ACC112 (cell line): ENCODE measurements at regions not wholly inside any gene's neighbourhood (a gene's known extent, or its start where the extent isn't known, plus 50 kb on each side); places are given as distances from the start of the nearest gene placed in this dataset.
"Not testable (repeated sequence)": the region's sequence is repeated elsewhere in the genome, so short reads cannot be mapped to it uniquely, and the experiment has no call there.

Experiments used
- H2AFZ ChIP-seq: fragments of 200-600 bp; sonication (generic); one replicate; pipeline ENCODE4 v1.6.0; 2017; ENCODE audit warnings: antibody characterized with exemption, low read length; ENCODE audit not compliant: unreplicated experiment
- H3K27ac ChIP-seq: fragments of 200-600 bp; sonication (generic); 2 replicates; pipeline ENCODE4 v1.5.1; 2014; ENCODE audit warnings: low read depth, mild to moderate bottlenecking, antibody characterized with exemption, low read length, moderate library complexity
- H3K27me3 ChIP-seq: fragments of 200-600 bp; sonication (generic); 2 replicates; pipeline ENCODE4 v1.6.1; 2014; ENCODE audit warnings: mild to moderate bottlenecking, antibody characterized with exemption, low read length, moderate library complexity, mixed read lengths; ENCODE audit not compliant: insufficient read depth
- H3K36me3 ChIP-seq: fragments of 200-600 bp; sonication (generic); 2 replicates; pipeline ENCODE4 v1.6.1; 2016; ENCODE audit warnings: mild to moderate bottlenecking, antibody characterized with exemption, low read length, moderate library complexity, mixed read lengths; ENCODE audit not compliant: insufficient read depth
- H3K4me1 ChIP-seq: fragments of 200-600 bp; sonication (generic); one replicate; pipeline ENCODE4 v1.6.1; 2016; ENCODE audit warnings: low read length, mixed read lengths; ENCODE audit not compliant: insufficient read depth, unreplicated experiment, control insufficient read depth
- H3K4me3 ChIP-seq: fragments of 200-600 bp; sonication (generic); 2 replicates; pipeline ENCODE4 v1.5.1; 2014; ENCODE audit warnings: mild to moderate bottlenecking, low read depth, low read length
- H3K79me2 ChIP-seq: fragments of 200-600 bp; sonication (generic); one replicate; pipeline ENCODE4 v1.6.0; 2016; ENCODE audit warnings: low read length; ENCODE audit not compliant: control insufficient read depth, unreplicated experiment, insufficient read depth

GRCh38 chr14:105942725-105943124 is 416.3 kb downstream of the TMEM121 start:
- H3K27me3 ChIP-seq, H3K27ac ChIP-seq, H3K79me2 ChIP-seq, H3K4me3 ChIP-seq, H2AFZ ChIP-seq, H3K4me1 ChIP-seq, H3K36me3 ChIP-seq: not testable (repeated sequence)

GRCh38 chr14:105943973-105944602 is 417.7 kb downstream of the TMEM121 start:
- no peak overlapping the region for H3K4me3 ChIP-seq
- no peak overlapping the region for H3K27ac ChIP-seq
- no peaks in the 10 kb centered on the region for H3K27me3 ChIP-seq

GRCh38 chr14:105944632-105945610 is 418.5 kb downstream of the TMEM121 start:
- no peaks in the 10 kb centered on the region for H3K27me3 ChIP-seq
- no peak overlapping the region for H3K4me3 ChIP-seq
- no peak overlapping the region for H2AFZ ChIP-seq
- no peak overlapping the region for H3K27ac ChIP-seq
- H3K79me2 ChIP-seq, result no peaks in the 10 kb centered on the region
- no peaks in the 10 kb centered on the region for H3K4me1 ChIP-seq
- H3K36me3 ChIP-seq, result no peaks in the 10 kb centered on the region

More at GRCh38 chr14:105943973-105944602, 417.7 kb downstream of the TMEM121 start:
- Histone ChIP-seq H2AFZ (no peak overlapping the region), H3K4me1 (no peaks in the 10 kb centered on the region), H3K79me2 (no peaks in the 10 kb centered on the region), H3K36me3 (no peaks in the 10 kb centered on the region)

- H3K27ac ChIP-seq, result no peak overlapping the region
- no peak overlapping the region for H3K4me3 ChIP-seq
- H2AFZ ChIP-seq, result no peak overlapping the region
- no peaks in the 10 kb centered on the region for H3K4me1 ChIP-seq
- no peaks in the 10 kb centered on the region for H3K36me3 ChIP-seq
- H3K79me2 ChIP-seq, result no peaks in the 10 kb centered on the region
- no peaks in the 10 kb centered on the region for H3K27me3 ChIP-seq
Measured at GRCh38 chr14:105945896-105946295, 419.5 kb downstream of the TMEM121 start.

GRCh38 chr14:105947599-105947998 is 421.2 kb downstream of the TMEM121 start:
- H3K27me3 ChIP-seq, result no peaks in the 10 kb centered on the region
- H3K79me2 ChIP-seq, result no peaks in the 10 kb centered on the region
- H3K27ac ChIP-seq, result no peak overlapping the region
- H3K4me1 ChIP-seq, result no peaks in the 10 kb centered on the region
- H3K4me3 ChIP-seq, result no peak overlapping the region
- no peaks in the 10 kb centered on the region for H3K36me3 ChIP-seq
- H2AFZ ChIP-seq, result no peak overlapping the region

- H3K4me3 ChIP-seq, H3K79me2 ChIP-seq, H3K27me3 ChIP-seq, H3K27ac ChIP-seq, H3K4me1 ChIP-seq, H3K36me3 ChIP-seq, H2AFZ ChIP-seq: not testable (repeated sequence)
Measured at GRCh38 chr14:105948955-105949354, 422.6 kb downstream of the TMEM121 start.

GRCh38 chr14:105950364-105950892 is 424.0 kb downstream of the TMEM121 start:
- not testable (repeated sequence) for H3K27ac ChIP-seq, H3K79me2 ChIP-seq, H3K27me3 ChIP-seq, H2AFZ ChIP-seq, H3K4me1 ChIP-seq, H3K36me3 ChIP-seq, H3K4me3 ChIP-seq

GRCh38 chr14:105951399-105951798 is 425.0 kb downstream of the TMEM121 start:
- H3K36me3 ChIP-seq, result no peaks in the 10 kb centered on the region
- H3K27me3 ChIP-seq, result no peaks in the 10 kb centered on the region
- no peak overlapping the region for H3K4me3 ChIP-seq
- H2AFZ ChIP-seq, result no peak overlapping the region
- no peaks in the 10 kb centered on the region for H3K4me1 ChIP-seq
- no peak overlapping the region for H3K27ac ChIP-seq
- H3K79me2 ChIP-seq, result no peaks in the 10 kb centered on the region

- Histone ChIP-seq H3K27me3 (no peaks in the 10 kb centered on the region), H3K27ac (no peak overlapping the region), H2AFZ (no peak overlapping the region), H3K36me3 (no peaks in the 10 kb centered on the region), H3K4me3 (no peak overlapping the region), H3K4me1 (no peaks in the 10 kb centered on the region), H3K79me2 (no peaks in the 10 kb centered on the region)
Measured at GRCh38 chr14:105952222-105952621, 425.8 kb downstream of the TMEM121 start.

GRCh38 chr14:105952826-105953225 is 426.4 kb downstream of the TMEM121 start:
- Histone ChIP-seq H3K27me3 (no peaks in the 10 kb centered on the region), H3K4me1 (no peaks in the 10 kb centered on the region), H3K27ac (no peak overlapping the region), H3K36me3 (no peaks in the 10 kb centered on the region), H2AFZ (no peak overlapping the region), H3K79me2 (no peaks in the 10 kb centered on the region), H3K4me3 (no peak overlapping the region)

- not testable (repeated sequence) for H3K4me3 ChIP-seq, H3K27ac ChIP-seq, H3K36me3 ChIP-seq, H3K4me1 ChIP-seq, H3K79me2 ChIP-seq, H3K27me3 ChIP-seq, H2AFZ ChIP-seq
Measured at GRCh38 chr14:105961625-105962024, 435.2 kb downstream of the TMEM121 start.
